GM18519 (cell line): ENCODE measurements at regions not wholly inside any gene's neighbourhood (a gene's known extent, or its start where the extent isn't known, plus 50 kb on each side); places are given as distances from the start of the nearest gene placed in this dataset.

ENCODE experiments used
- ATAC-seq: cut with Tn5 transposase; IDR thresholded peaks from one replicate; pipeline ENCODE4 v1.9.1; 2021; ENCODE audit warnings: mild to moderate bottlenecking, moderate library complexity; ENCODE audit not compliant: unreplicated experiment, low FRiP score

DNA sequence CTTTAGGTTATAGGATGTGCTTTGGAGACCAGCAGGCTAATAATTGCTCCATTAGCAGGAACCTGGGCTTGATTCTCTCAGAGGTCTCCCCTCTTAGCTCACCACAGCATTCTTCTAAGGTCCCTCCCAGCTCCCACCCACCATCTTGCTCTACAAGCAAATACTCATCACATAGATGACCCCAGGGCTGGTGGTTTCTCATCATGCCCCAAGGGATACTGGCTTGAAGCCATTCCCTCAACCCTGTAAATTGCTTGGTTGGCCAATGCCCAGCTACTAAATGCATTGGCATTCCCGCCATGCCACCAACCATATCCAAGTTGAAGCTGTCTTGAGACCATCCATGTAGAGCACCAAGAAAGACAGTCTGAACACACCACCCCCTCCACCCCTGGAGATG, 130.2 kb upstream of the NCAM1 start:
- no peak for ATAC-seq

DNA sequence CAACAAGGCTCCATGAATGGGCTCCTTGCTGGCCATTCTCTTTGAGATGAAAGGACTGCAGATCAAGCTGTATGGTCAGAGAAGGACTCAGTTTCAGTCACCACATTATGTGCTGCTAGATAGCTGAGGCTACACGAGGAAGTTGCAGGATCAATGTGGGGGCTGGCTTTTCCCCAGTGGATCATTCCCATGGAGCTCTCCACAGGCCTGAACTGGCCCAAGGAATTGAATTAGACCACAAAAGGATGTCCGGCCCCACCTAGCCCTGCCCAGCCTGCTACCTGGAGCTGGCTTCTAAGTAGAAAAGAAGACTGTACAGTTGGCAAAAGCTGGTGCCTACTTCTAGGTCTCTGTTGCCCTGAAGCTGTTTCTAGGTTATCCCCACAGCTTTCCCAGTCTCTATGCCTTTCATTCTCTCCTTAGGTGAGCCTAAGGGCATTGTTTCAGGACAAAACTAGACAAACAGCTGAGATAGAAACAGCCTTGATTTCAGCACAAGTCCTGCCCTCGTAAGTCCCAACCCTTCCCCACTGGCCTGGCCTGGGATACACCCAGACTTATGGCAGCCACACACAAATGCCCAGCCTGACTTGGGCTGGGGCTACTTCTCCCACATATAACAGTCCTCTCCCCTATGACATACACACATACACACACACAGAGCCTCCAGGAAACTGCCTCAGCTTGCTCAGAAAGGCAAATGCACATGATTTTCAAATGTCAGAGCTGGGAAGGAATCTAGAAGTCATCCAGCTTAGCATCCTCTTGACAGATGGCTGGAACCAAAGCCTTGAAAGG, 129.1 kb upstream of the NCAM1 start:
- ATAC-seq: no peak

DNA sequence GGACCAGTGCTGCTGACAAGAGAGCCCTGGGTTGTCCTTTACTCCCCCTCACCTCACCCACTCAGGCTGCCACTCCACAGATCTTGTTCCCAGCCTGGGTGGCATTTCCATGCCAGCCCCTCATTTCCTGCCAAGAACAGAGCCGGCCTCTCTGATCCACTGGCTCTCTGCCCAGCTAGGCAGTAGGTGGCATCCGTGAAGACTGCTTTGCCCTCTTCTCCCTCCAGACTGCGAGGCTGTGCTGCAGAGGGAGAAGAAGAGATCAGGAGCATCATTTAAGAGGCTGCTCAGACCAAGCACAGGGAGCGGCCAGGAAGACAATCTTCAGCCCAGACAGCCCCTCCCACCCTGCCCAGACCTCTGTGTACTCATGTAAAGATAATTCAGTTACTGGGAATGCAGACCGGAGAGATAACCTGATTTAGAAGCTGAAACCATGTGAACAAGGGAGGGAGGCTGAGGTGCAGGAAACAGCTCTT, 126.9 kb upstream of the NCAM1 start:
- ATAC-seq: no peak

DNA sequence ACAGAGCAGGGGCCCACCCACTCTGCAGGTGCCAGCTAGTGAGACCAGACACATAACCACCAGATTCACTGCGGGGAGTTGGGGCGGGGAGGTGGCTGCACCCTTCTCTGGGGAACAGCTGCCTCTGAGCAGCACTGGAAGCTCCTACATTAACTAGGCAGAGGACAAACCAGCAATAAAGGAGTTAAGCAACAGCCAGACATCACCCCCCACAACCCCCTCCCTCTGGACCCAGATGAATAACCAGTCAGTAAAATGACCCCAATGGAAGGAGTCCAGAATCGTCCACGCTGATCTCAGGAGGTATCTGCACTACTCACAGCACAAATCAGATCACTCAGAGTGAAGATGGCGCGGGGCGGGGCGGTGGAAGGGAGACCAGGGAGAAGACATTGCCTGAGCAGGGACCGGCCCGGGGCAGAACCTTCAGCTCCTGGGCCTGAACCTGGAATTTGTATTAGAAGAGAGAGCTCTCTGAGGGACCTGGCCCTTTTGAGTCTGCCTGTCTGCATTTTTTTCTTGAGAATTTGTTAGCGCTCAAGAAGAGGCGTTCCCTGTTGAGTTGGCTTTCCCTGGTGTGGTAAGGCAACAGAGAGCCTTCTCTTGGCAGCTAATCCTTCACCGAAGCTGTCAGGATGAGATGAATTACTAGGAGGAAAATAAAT, 125.5 kb upstream of the NCAM1 start:
- no peak for ATAC-seq

DNA sequence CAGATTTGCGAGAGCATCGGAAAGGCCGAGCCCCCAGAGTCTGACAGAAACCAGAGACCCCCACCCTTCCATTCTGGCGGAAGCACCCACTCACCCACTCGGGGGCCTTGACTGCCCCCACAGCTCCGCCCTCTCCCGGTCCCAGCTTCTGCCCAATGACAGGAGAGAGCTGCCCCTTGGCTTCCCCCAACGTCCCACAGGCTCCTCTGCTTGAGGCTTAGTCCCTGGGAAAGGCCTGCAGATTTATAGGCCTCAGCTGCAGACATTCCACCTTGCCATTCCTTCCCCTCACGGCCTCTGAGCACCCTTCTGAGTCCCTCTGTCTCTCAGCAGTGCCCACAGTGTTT, 125.0 kb upstream of the NCAM1 start:
- ATAC-seq: no peak

DNA sequence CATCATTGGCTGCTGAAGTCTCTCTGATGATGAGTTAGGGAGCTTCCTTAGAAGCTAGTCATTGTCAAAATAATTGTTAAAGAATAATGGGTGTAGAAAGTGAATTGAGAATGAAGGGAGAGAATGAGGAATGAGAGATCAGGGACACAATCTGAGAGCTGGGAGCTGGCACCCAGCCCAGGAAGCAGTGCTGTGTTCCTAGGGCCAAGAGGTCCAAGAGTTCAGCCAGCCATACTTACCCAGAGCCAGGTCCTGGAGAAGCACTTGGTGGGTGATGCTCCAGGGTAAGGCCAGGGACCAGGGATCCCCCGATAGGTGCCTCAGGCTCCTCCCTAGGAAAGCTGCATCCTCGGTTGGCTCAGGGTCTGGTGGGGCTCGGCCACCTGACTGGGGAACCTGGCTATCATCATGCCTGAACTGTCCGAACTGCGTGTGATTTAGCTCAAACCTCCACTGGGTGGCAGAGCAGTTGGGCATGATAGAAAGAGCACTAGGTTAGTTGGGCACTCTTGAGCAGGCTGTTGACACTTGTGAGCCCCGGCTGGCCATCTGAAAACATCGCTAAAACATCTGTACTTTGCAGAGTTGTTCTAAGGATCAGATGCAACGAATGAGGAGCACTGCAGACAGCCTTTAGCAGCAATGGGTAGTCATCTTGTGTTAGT, 123.9 kb upstream of the NCAM1 start:
- no peak for ATAC-seq

DNA sequence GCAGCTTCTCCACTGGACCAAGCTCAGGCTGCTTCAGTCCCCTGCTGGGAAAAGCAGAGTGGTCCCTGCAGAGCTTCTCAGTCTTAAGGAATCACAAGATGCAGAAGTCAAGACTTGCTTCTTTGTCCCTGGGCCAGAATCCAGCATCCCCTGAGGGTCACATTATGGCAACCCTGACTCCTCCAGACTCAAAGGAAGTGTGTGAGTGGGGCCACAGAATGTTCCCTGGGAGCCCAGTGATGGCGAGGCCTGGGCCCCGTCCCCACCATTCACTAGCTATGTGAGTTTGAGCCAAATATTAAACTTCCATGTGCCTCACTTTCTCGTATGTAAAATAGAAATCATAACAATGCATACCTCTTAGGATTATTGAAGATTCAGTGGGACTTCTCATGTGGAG, 122.2 kb upstream of the NCAM1 start:
- ATAC-seq: no peak

DNA sequence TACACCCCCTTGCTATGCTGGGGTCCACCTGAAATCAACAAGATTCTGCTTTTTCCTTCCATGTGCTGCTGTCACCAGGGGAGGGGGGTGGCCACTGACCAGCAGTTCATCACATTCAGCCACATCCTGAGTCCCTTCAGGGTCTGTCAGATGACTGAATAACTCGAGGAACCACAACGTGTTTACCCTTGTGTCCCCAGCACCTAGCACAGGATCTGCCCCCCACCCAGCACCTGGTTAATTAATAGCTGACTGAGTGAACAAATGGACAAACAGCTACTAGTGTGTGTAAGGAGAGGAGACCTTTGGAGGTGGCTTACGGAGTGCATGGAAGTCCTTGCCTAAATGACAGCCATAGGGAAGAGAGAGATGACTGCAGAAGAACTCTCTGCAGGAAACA, 119.5 kb upstream of the NCAM1 start:
- ATAC-seq: no peak

DNA sequence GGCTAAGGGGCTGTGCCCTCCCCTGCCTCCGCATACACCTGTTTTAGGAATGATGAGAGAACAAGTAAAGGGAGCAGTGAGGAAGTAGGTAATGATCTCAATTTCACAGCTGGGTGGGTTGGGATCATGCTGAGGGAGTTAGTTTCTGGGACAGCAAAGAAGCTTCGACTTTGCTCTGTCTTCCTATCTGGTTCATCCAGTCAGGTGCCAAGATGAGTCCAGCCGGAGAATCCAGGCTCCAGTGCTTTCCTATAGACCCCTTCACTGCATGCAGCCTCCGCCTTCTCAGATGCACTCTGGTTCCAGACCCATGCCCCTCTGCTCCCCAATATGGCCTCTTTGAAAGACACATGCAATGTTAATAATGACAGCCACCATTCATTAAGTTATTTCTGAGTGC, 119.1 kb upstream of the NCAM1 start:
- ATAC-seq: no peak

DNA sequence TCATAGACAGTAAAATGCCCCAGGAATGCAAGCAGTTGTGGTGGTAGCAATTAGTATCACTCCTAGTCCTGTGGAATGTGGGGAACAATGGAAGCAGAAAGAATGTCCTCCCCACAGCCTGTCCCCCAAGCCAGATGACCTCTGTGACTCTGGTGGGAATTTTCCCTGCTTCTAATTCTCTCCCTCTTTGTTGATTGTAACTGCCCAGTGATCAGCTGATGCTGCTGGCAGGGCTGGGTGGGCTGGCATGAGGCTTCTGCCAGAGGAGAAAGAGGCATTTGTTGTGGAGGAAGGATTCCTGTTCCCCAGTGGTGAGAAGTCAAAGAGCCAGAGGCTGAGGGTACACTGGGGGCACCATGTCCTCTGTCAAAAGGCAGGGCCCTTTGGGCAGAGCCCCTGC, 116.7 kb upstream of the NCAM1 start:
- ATAC-seq: no peak

DNA sequence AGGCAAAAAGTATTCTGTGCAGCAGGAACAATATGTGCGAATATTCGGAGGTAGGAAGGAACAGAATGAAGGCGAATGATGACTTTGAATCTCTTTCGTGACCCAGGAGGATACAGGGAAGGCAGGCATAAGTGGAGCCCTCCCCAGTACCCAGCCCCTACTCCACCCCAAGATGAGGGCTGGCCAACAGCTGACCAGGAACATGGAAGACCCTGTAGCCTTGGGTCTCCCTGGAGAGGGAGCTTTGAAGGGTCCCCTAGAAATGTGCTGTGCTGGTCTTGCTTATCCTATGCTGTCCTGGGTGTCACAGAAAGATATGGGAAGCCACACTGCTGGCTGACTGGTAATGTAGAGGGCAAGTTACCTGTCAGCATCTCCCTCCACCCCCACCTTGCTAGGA, 113.7 kb upstream of the NCAM1 start:
- no peak for ATAC-seq

DNA sequence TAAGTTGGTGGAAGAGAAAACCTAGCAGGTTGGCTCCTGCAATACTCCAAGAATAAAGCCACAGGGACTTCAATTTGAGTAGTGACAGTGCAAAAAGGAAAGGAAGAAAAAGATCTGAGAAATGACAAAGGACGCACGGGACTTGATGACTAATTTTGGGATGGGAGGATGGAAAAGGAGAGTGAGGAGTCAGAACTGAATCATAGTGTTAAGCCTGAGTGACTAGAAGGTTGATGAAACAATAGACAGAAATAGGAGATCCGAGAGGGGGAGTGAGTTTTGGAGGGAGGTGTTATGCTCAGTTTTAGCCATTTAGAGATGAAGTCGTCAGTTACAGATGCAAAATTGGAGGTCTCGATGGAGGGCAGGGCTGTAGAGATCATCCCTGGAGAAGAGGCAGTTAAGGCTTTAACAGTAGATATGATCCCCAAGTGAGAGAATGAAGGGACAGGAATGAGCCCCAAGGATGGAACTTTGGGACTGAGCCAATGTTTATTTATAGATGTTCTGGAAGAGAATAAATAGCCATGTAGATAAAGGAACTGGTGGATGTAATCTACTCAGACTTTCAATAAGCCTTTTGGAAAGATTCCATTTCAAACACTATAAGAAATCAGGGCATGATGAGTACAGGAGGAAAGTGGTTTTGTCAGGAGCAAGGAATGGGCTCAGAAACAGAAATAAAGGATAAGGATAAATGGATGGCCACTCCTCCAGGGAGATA, 108.9 kb upstream of the NCAM1 start:
- no peak for ATAC-seq

DNA sequence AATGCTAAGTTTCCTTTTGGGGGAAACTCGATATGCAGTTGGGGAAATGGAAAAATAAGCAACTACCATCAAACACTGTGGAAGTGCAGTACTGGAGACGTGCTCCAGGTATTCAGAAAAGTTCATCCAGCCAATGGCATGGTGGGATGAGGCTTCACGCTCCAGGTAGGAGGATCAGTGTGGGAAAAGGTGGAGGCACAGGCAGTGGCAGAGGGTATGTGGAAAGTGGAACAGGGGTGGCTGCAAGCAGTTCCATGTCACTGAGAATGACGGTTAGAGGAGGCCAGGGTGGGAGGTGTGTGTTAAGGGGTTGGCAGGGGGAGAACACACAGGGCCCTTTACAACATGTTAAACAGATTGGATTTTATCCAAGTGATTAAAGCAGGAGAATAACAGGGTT, 105.1 kb upstream of the NCAM1 start:
- ATAC-seq: no peak

DNA sequence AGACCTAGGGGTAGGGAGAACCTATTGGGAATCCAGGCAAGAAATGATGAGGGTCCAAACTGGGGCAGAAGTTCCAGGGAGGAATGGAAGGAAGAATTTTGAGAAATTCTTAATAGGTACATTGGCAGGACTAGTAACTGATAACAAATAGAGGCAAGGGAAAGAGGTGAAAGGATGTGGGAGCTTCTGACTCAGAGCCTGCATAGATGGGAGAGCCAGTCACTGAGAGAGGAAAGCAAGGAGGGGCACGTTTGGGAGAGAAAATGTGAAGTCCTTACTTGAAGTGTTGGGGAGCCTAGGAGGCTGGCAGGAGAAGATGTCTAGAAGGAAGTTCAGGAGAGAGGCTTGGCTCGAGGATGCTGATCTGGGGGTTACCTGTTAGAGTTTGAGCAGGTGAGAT, 104.6 kb upstream of the NCAM1 start:
- ATAC-seq: no peak

DNA sequence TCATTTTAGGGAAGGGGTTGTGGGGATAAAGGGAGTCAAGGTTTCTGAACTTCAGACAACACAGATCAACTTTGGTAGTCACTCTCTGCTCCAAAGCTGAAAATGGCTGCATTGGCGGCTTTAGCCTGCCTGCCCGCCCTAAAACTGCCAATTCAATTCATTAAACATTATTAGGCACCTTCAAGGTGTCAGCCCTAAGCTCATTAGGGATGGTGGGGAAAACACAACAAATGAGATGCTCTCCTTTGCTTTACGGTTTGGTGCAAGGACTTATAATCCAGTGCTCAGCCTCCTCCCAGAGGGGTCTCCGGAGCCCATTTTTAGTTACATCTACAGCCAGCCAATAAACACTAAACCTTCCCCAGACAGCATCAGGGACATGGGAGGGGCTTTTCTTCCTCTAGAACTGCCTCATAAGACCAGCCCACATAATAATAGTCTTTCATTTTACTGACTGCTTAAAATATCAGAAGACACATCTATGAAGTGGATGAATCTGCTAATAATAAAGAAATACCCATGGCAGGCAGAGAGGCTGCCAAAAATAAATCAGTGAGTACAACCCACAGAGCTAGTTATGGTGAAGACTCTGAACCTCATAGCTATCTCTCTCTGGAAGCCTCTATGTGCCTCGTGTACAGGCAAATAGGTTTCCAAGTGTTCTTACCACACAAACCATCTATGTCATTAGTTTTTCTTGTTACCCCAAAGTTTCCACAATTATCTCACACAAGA, 102.8 kb upstream of the NCAM1 start:
- no peak for ATAC-seq

DNA sequence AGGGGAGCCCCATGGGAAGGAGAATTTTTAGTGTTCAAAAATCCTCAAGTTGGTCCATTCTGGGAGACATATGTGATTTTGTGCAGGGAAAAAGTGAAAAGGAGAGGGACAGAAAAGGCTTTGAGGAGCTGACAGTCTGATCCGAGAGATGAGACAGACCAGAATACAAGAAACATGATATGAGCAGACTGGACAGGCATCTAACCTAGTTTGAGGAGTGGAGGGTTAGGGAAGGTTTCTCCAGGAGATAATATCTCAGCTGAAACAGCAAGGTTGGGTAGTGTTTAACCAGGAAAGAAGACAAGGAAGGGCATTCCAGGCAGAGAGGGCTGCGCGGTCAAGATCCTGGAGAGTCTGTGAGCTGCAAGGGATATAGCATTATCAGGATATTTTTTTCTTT, 101.4 kb upstream of the NCAM1 start:
- ATAC-seq: no peak

DNA sequence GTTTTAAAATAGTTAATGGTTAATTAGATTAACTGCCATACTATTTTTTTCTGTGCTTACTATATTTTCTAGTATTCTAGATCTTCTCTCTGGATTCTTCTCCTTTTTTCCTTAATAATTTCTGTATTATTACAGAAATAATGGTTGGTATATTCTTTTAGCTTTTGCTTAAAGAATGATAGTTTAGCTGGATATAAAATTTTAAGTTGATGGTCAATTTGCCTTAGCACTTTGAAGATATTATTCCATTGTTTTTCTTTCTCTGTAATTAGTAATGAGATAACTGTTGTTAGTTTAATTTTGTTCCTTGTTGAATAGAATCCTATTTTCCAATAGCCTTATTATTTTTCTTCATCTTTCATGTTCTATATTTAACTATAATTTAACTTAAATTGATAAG, 99.9 kb upstream of the NCAM1 start:
- ATAC-seq: no peak

DNA sequence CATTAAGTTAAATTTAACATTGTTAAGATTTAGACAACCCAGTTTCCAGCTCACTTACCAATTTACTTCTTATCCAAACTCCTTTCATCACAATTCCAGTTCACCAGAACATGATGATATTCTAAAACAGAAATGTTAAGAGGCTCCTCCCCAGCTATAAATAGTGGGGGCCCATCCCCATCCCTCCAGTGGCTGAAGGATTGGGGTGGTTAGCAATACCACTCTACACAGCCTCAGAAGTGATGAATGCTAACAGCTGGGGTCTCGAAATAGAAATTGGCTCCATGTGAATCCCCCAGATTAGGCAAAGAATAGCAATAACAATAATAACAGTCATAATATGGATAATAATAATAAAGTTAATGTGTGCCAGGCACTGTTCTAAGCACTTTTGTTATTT, 97.9 kb upstream of the NCAM1 start:
- no peak for ATAC-seq

DNA sequence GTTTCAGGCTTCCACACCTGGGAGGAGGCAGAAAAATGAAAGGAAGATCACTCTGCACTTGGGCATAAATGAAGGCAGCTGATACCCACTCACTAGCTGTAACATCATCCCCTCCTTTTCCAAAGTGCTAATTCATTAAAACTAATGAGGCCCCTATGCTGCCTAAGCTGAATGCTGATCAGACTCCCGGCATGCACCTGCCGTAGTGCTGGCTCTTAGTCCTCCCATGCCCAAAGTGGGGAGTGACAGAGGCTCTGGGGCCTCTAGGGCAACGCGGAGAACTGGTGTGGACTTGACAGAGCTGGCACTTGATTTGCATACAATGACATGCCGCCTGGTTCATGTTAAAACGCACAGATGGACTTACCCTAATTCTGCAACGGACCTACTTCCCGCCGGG, 96.5 kb upstream of the NCAM1 start:
- no peak for ATAC-seq

DNA sequence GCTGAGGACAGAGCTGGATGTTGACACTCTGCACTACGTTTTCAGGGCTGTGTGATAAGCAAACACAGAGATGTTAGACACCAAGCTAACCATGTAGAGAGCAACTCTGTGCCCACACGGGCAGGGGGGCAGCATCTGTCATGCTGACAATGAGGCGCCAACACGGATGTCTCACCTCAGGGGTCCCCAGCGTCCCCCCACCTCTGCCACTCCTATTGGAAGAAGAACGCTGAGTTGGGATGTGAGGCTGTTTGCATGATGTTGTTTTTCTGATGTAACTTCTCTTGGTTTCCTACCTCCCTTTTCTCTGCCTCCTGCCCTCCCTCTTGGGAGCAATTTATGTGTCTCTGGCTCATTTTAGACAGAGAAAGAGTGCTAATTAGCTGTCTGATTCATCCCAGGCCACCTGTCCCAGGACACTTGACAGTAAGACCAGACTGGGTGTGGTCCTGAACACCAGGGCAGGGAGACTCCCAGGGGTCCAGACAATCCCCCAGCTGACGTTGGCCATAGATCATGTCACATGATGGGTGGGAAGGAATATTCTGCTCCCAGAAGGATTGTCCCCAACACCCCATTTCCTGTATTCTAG, 89.2 kb upstream of the NCAM1 start:
- no peak for ATAC-seq
